Renal cortex interstitium (tissue), 11 donors: ENCODE measurements at regions not wholly inside any gene's neighbourhood (a gene's known extent, or its start where the extent isn't known, plus 50 kb on each side); places are given as distances from the start of the nearest gene placed in this dataset.

Source experiments
- DNase-seq, 11 donors: peaks; one replicate each; pipeline ENCODE4 v3.0.0-alpha.2; 2013; ENCODE audit warnings: low read depth in 9 of 11, low spot score in 4 of 11; ENCODE audit errors: extremely low read depth in 1 of 11

GRCh38 chr6:153215242-153215641 lies 84.2 kb upstream of the RGS17 start:
- no peak for DNase-seq

GRCh38 chr6:153214436-153214835 lies 83.4 kb upstream of the RGS17 start:
- DNase-seq: no peak

GRCh38 chr6:153210083-153210482 lies 79.0 kb upstream of the RGS17 start:
- DNase-seq: no peak

- DNase-seq: no peak
These were observed 77.6 kb upstream of the RGS17 start for GRCh38 chr6:153208706-153209105.

- no peak for DNase-seq
These were observed 76.5 kb upstream of the RGS17 start for GRCh38 chr6:153207617-153208016.

- peak in 9 of 11 donors; percentile 6 to 59 (median 15) for DNase-seq
These were observed 75.9 kb upstream of the RGS17 start for GRCh38 chr6:153207006-153207405.

GRCh38 chr6:153192943-153193885 lies 62.1 kb upstream of the RGS17 start:
- DNase-seq: no peak

- DNase-seq: no peak
These were observed 52.8 kb upstream of the RGS17 start for GRCh38 chr6:153183925-153184324.
